Stimulated activated CD4-positive, alpha-beta T cell treated with anti-CD3 and anti-CD28 coated beads, Interleukin-12 subunit alpha, Interleukin-12 subunit beta, amount 100 ng/mL, for 24 hours (primary cell): ENCODE measurements at regions not wholly inside any gene's neighbourhood (a gene's known extent, or its start where the extent isn't known, plus 50 kb on each side); places are given as distances from the start of the nearest gene placed in this dataset.
"Not testable (repeated sequence)": the region's sequence is repeated elsewhere in the genome, so short reads cannot be mapped to it uniquely, and the experiment has no call there.

Experiments used
- DNase-seq, 2 experiments: peaks; one replicate each; pipeline ENCODE4 v3.0.0-alpha.2; 2020; ENCODE audit warnings: low read depth in 2 of 2

DNA sequence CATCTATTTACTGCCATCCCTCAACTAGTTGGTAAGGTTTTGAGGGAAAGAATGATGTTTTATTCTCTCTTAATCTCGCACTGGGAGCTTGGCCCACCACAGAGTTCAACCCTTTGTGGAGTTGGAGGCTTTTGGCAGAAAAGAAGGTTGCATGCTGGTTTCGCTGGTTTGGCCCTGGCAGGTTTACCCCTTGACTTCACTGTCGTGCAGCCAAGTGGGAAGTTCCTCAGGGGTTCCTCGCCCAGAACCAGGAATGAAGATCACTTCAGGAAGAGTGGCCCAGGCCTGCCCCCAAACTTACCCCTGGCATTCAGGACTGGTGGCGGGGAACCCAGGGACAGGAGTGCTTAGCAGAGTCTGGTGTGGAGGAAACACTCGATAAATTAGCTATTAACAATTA lies 103.1 kb upstream of the LYZL2 start:
- no peak for DNase-seq

DNA sequence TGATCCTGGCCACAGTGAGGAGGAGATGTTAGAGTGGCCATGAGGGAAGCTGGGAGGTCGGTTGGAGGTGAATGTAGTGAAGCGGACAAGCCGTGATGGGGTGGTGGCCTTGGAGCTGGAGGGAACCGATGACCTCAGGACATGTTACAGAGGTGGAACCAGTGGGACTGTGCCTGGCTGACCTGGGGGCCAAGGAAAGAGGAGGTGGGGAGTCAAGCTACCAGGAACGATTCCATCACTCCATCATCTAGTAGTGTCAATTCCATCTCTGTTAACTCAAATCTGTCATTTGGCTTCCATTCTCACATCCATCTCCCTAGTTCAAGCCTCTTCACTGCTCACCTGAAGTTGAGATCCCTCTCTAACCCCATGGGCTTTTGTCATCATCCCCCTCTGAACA lies 102.4 kb upstream of the LYZL2 start:
- DNase-seq, result no peak

- DNase-seq, result no peak
Observed at GRCh38 chr10:30730306-30730705, 100.8 kb upstream of the LYZL2 start.

- no peak for DNase-seq
Observed at GRCh38 chr10:30728766-30729165, 99.2 kb upstream of the LYZL2 start.

- DNase-seq, result no peak
Observed at GRCh38 chr10:30728127-30728526, 98.6 kb upstream of the LYZL2 start.

DNA sequence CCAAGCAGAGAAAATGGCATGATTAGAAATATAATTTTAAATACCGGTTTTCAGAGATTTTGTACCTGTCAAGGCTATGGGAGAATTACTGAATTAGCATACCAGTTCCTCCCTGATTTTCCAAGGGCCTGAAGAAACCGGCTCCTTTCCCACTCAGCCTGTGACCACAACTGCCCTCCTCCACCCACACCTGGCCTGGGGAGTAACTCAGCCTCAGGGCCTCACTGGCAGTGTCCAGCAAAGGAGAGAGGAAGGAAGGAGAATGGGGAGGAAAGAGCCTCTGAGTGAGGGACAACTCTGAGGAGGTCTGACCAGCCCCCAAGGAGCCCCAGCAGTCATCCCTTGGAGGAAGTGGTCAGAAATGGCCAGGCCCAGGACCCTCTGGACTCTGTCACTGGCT lies 98.0 kb upstream of the LYZL2 start:
- no peak for DNase-seq

- peak; percentile 71 to 79 for DNase-seq
Observed at GRCh38 chr10:30726783-30727414, 97.3 kb upstream of the LYZL2 start.

GRCh38 chr10:30725661-30726060 lies 96.1 kb upstream of the LYZL2 start:
- no peak for DNase-seq

DNA sequence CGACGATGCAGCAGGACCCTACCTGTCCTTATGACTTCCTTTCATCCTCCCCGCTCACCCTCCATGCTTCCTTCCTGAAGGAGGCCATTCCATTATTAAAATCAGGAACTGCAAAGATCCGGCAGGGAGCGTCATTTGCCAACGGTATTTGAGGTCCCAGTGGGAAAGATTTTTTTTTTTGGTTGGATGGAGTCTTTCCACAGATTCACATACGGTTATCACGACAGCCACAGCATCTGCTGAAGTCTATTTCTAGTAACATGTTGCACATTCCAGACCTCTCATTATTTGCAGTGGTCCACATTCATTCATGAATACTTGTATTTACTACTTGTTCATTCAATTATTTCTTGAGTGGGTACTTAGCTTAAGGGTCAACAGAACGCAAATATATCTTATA lies 94.7 kb upstream of the LYZL2 start:
- no peak for DNase-seq

DNA sequence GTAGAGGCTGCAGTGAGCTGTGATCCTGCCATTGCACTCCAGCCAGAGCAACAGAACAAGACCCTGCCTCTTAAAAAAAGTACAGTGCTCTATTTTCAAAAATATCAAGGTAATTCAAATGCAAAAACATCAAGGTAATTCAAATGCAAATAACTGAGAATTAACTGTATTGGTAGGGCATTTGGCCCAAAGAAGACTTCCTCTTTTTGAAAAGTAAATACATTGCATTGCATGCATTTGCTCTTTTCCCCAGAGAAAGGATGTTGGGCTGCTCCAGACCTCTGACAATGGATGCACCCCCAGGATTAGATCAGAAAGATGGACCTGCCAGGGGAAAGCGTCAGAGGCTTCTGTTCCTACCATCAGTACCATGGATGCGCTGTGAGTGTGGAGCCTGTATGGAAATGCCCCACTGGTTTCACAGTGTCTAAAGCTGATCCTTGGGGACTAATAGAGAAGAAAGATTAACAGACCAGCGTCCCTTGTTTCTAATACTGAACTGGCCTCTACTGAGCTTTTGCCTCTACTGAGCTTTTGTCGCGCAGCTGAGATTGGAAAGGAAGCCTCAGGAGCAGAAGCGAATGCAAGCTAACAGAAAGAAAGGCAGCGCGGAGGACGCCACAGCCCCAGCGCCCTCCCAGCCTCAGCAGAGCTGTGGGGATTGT lies 93.5 kb upstream of the LYZL2 start:
- no peak for DNase-seq

- DNase-seq, result no peak
Observed at GRCh38 chr10:30719832-30720231, 90.3 kb upstream of the LYZL2 start.

GRCh38 chr10:30709700-30710358 lies 80.3 kb upstream of the LYZL2 start:
- no peak for DNase-seq

GRCh38 chr10:30709229-30709628 lies 79.7 kb upstream of the LYZL2 start:
- DNase-seq, result no peak

GRCh38 chr10:30708234-30708633 lies 78.7 kb upstream of the LYZL2 start:
- DNase-seq, result no peak

GRCh38 chr10:30706189-30706588 lies 76.6 kb upstream of the LYZL2 start:
- DNase-seq, result not testable (repeated sequence)

DNA sequence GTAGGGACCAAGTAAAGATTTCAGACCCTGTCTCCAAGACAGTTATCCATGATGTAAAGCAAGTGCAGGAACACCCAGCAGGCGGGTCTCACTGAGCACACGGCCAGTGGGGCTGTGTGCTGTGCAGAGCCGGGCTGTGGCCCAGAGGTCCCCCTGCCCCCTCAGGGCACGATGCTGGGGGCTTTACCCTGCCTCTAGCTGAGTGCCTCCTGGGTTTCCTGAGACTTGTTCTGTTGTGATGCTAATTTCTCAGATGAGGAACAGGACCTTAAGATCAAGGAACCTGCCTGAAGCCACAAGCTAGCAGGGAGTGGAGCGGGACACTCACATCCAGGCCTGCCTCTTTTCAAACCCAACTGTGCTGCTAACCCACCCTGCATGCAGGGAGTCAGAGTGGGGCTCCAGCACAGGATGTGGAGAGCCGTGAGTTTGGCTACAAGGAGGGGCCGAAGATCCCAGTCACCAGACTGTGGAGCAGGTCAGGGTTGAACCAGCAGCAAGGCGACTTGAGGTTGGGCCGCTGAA lies 76.1 kb upstream of the LYZL2 start:
- no peak for DNase-seq

DNA sequence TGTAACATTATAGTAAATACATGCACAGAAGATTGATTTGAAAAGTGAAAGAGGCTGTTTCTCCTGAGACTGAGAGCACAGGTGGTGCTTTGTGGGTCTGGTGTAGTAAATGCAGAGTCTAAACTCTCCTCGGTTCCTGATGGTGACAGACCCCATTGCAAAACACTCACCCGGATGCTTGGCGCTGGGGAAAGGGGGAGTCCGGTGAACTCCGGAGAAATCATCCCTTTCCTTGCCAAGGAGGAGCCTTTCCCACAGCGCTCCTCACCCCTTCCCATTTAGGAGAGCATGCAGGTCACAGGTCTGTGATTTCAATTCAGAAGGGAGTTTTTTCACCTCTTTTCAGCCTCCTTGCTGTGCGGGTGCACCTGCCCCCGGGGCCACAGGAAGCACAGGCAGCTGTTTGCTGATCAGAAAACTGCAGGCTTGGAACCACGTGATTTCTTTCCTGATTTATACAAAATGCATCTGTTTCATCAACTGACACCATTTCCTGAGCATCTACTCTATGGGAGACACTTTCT lies 75.6 kb upstream of the LYZL2 start:
- DNase-seq, result no peak

GRCh38 chr10:30704601-30705100 lies 75.1 kb upstream of the LYZL2 start:
- not testable (repeated sequence) for DNase-seq

DNA sequence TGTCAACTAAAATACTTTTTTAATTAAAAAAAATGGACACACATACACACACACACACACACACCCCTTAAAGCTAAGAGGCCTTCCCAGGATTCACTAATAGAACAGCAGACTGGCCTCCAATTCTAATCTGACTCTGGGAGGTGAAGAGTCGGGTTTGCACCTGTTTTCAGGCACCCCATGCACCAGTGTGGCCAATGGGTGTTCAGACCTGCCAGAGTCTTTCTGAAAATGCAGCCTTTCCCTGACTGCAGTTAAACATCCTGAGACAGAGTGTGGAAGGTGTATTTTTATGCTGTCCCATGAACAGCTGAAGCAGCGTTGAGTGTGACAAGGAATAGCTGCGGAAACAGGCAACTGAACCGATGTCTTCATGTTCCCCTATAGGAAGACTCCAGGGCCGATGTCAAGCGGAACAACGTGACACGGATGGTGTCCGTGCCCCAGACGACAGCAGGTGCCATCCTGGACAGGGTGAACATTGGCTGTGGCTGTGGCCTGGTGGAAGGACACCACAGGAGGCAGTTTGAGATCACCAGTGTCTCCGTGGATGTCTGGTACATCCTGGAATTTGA lies 74.6 kb upstream of the LYZL2 start:
- no peak for DNase-seq

DNA sequence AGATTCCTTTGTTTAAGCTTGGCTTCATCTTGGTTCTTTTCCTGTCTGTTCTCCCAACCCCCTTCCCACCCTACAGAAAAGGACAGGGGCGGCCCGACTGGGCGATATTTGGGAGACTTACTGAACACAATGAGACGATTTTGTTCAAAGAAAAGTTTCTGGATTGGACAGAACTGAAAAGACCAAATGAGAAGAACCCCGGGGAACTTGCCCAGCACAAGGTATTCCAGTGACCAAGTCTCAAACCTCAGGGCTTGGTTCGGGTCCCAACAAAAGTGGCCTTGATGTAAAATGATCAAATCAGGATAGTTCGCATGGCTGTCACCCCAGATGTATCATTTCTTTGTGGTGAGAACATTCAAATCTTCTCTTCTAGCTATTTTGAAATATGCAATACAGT lies 73.9 kb upstream of the LYZL2 start:
- DNase-seq, result not testable (repeated sequence)

DNA sequence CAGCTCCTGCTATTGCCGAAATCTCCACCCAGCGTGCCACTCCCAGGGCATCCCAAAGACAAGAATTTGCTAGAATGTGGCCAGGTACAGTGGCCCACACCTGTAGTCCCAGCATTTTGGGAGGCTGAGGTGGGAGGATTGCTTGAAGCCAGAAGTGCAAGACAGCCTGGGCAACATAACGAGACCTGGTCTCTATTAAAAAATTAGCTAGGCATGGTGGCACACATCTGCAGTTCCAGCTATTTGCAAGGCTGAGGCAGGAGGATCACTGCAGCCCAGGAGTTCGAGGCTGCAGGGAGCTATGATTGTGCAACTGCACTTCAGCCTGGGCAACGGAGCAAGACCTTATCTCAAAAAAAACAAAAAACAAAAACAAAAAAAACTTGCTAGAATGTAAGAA lies 73.3 kb upstream of the LYZL2 start:
- DNase-seq, result no peak
